ENCODE measurements at regions not wholly inside any gene's neighbourhood (a gene's known extent, or its start where the extent isn't known, plus 50 kb on each side); places are given as distances from the start of the nearest gene placed in this dataset.

GRCh38 chr4:103938488-103938887 lies 218.7 kb upstream of the TACR3 start:
- no peak overlapping the region for H3K4me3 ChIP-seq (ENCODE audit: low read depth, low read length, poor library complexity, severe bottlenecking)
- H3K4me2 ChIP-seq (ENCODE audit: low read length) = no peak overlapping the region
- H4K20me1 ChIP-seq (ENCODE audit: insufficient read depth, low read length) = no peaks in the 10 kb centered on the region
- H3K36me3 ChIP-seq (ENCODE audit: insufficient read depth, low read length) = no peaks in the 10 kb centered on the region
- TF ChIP-seq CTCF (IDR thresholded peaks at IDR 0.05; ENCODE audit: low read length) = no peak
- no peak for TF ChIP-seq EZH2 (IDR thresholded peaks at IDR 0.05; ENCODE audit: borderline replicate concordance, low read length)
- H3K9ac ChIP-seq (ENCODE audit: low read length) = no peak overlapping the region
- H2AFZ ChIP-seq (ENCODE audit: low read length) = no peak overlapping the region
- H3K9me3 ChIP-seq (ENCODE audit: low read length) = no peaks in the 10 kb centered on the region
- no peaks in the 10 kb centered on the region for H3K9me2 ChIP-seq (ENCODE audit: low read depth, low read length)
- no peaks in the 10 kb centered on the region for H3F3A ChIP-seq (ENCODE audit: insufficient read depth, low read length)
- H3K27me3 ChIP-seq (ENCODE audit: insufficient read depth, low read length) = no peaks in the 10 kb centered on the region
- no peaks in the 10 kb centered on the region for H3K79me2 ChIP-seq (ENCODE audit: insufficient read depth, low read length)
- H3K27ac ChIP-seq (ENCODE audit: low read depth, low read length, poor library complexity, severe bottlenecking) = no peak overlapping the region
- no peaks in the 10 kb centered on the region for H3K4me1 ChIP-seq (ENCODE audit: insufficient read depth, low read length, severe bottlenecking)

GRCh38 chr4:103936653-103937145 lies 216.9 kb upstream of the TACR3 start:
- H3K9me3 ChIP-seq (ENCODE audit: low read length) = no peaks in the 10 kb centered on the region
- no peaks in the 10 kb centered on the region for H3K4me1 ChIP-seq (ENCODE audit: insufficient read depth, low read length, severe bottlenecking)
- H3K4me2 ChIP-seq (ENCODE audit: low read length) = no peak overlapping the region
- no peak for TF ChIP-seq CTCF (IDR thresholded peaks at IDR 0.05; ENCODE audit: low read length)
- TF ChIP-seq EZH2 (IDR thresholded peaks at IDR 0.05; ENCODE audit: borderline replicate concordance, low read length) = no peak
- H3K4me3 ChIP-seq (ENCODE audit: low read depth, low read length, poor library complexity, severe bottlenecking) = no peak overlapping the region
- H3K9ac ChIP-seq (ENCODE audit: low read length) = no peak overlapping the region
- H4K20me1 ChIP-seq (ENCODE audit: insufficient read depth, low read length) = no peaks in the 10 kb centered on the region
- no peaks in the 10 kb centered on the region for H3K27me3 ChIP-seq (ENCODE audit: insufficient read depth, low read length)
- no peaks in the 10 kb centered on the region for H3K9me2 ChIP-seq (ENCODE audit: low read depth, low read length)
- H2AFZ ChIP-seq (ENCODE audit: low read length) = no peak overlapping the region
- no peaks in the 10 kb centered on the region for H3K36me3 ChIP-seq (ENCODE audit: insufficient read depth, low read length)
- H3K27ac ChIP-seq (ENCODE audit: low read depth, low read length, poor library complexity, severe bottlenecking) = no peak overlapping the region
- H3K79me2 ChIP-seq (ENCODE audit: insufficient read depth, low read length) = no peaks in the 10 kb centered on the region
- H3F3A ChIP-seq (ENCODE audit: insufficient read depth, low read length) = no peaks in the 10 kb centered on the region

GRCh38 chr4:103934178-103934789 lies 214.5 kb upstream of the TACR3 start:
- H3K9me3 ChIP-seq (ENCODE audit: low read length) = no peaks in the 10 kb centered on the region
- peak; percentile 70 for TF ChIP-seq CTCF (IDR thresholded peaks at IDR 0.05; ENCODE audit: low read length)
- TF ChIP-seq EZH2 (IDR thresholded peaks at IDR 0.05; ENCODE audit: borderline replicate concordance, low read length) = no peak
- H3K4me2 ChIP-seq (ENCODE audit: low read length) = no peak overlapping the region
- H3K4me3 ChIP-seq (ENCODE audit: low read depth, low read length, poor library complexity, severe bottlenecking) = no peak overlapping the region
- no peak overlapping the region for H3K9ac ChIP-seq (ENCODE audit: low read length)
- no peak overlapping the region for H2AFZ ChIP-seq (ENCODE audit: low read length)
- no peaks in the 10 kb centered on the region for H3K27me3 ChIP-seq (ENCODE audit: insufficient read depth, low read length)
- no peaks in the 10 kb centered on the region for H3K36me3 ChIP-seq (ENCODE audit: insufficient read depth, low read length)
- no peaks in the 10 kb centered on the region for H3K9me2 ChIP-seq (ENCODE audit: low read depth, low read length)
- H3F3A ChIP-seq (ENCODE audit: insufficient read depth, low read length) = no peaks in the 10 kb centered on the region
- no peaks in the 10 kb centered on the region for H4K20me1 ChIP-seq (ENCODE audit: insufficient read depth, low read length)
- H3K27ac ChIP-seq (ENCODE audit: low read depth, low read length, poor library complexity, severe bottlenecking) = no peak overlapping the region
- no peaks in the 10 kb centered on the region for H3K4me1 ChIP-seq (ENCODE audit: insufficient read depth, low read length, severe bottlenecking)
- no peaks in the 10 kb centered on the region for H3K79me2 ChIP-seq (ENCODE audit: insufficient read depth, low read length)

Measured in OCI-LY1 (cell line).